EH (cell line): ENCODE measurements at regions not wholly inside any gene's neighbourhood (a gene's known extent, or its start where the extent isn't known, plus 50 kb on each side); places are given as distances from the start of the nearest gene placed in this dataset.
A peak's percentile ranks its signal among the peaks of the same experiment; 100 is the strongest.
"Not testable (repeated sequence)": the region's sequence is repeated elsewhere in the genome, so short reads cannot be mapped to it uniquely, and the experiment has no call there.

ENCODE experiments used
- DNase-seq: peaks from one replicate; pipeline ENCODE4 v3.0.0-alpha.2; 2015; ENCODE audit warnings: low read depth

- no peak for DNase-seq
These were observed 733.0 kb downstream of the GRIK2 start for GRCh38 chr6:102126488-102126887.

- DNase-seq: no peak
These were observed 733.7 kb downstream of the GRIK2 start for GRCh38 chr6:102127253-102127652.

- DNase-seq: no peak
These were observed 744.4 kb downstream of the GRIK2 start for GRCh38 chr6:102137859-102138258.

GRCh38 chr6:102149191-102149590 is 755.7 kb downstream of the GRIK2 start:
- DNase-seq: no peak

GRCh38 chr6:102150549-102150948 is 757.0 kb downstream of the GRIK2 start:
- DNase-seq: no peak

- DNase-seq: no peak
These were observed 760.7 kb downstream of the GRIK2 start for GRCh38 chr6:102154176-102154575.

GRCh38 chr6:102154874-102155273 is 761.4 kb downstream of the GRIK2 start:
- no peak for DNase-seq

GRCh38 chr6:102169802-102170201 is 776.3 kb downstream of the GRIK2 start:
- DNase-seq: not testable (repeated sequence)

GRCh38 chr6:102187186-102187585 is 793.7 kb downstream of the GRIK2 start:
- no peak for DNase-seq

- no peak for DNase-seq
These were observed 801.8 kb downstream of the GRIK2 start for GRCh38 chr6:102195311-102195710.

- DNase-seq: no peak
These were observed 803.7 kb downstream of the GRIK2 start for GRCh38 chr6:102197211-102197610.

GRCh38 chr6:102204351-102204750 is 810.8 kb downstream of the GRIK2 start:
- peak; percentile 38 for DNase-seq

GRCh38 chr6:102215425-102215824 is 821.9 kb downstream of the GRIK2 start:
- DNase-seq: peak; percentile 1

GRCh38 chr6:102216232-102216631 is 822.7 kb downstream of the GRIK2 start:
- DNase-seq: no peak

- DNase-seq: no peak
These were observed 830.4 kb downstream of the GRIK2 start for GRCh38 chr6:102223942-102224341.

GRCh38 chr6:102229271-102229670 is 835.8 kb downstream of the GRIK2 start:
- DNase-seq: no peak
